Liver (tissue), 8 donors: ENCODE measurements at regions not wholly inside any gene's neighbourhood (a gene's known extent, or its start where the extent isn't known, plus 50 kb on each side); places are given as distances from the start of the nearest gene placed in this dataset.

Experiments
- DNase-seq: peaks from one replicate; pipeline ENCODE4 v3.0.0-alpha.2; 2017; ENCODE audit warnings: low spot score
- H3K27ac ChIP-seq, 2 donors: one replicate each; pipeline ENCODE4 v1.7.0; 2013; ENCODE audit warnings: inconsistent platforms in 2 of 2, low read length in 2 of 2, control low read depth in 1 of 2, low read depth in 1 of 2, mild to moderate bottlenecking in 1 of 2
- H3K27me3 ChIP-seq, 4 donors: one replicate each; pipeline versions ENCODE4 v1.6.1 to v1.7.0; 2013; ENCODE audit warnings: low read length in 3 of 4, inconsistent platforms in 1 of 4, mild to moderate bottlenecking in 1 of 4, moderate library complexity in 1 of 4; ENCODE audit not compliant: control insufficient read depth in 4 of 4, insufficient read depth in 4 of 4
- H3K36me3 ChIP-seq, 4 donors: one replicate each; pipeline versions ENCODE4 v1.6.1 to v1.7.0; 2013; ENCODE audit warnings: low read length in 3 of 4, mild to moderate bottlenecking in 3 of 4, low read depth in 1 of 4, moderate library complexity in 1 of 4; ENCODE audit not compliant: control insufficient read depth in 4 of 4, insufficient read depth in 3 of 4
- H3K4me1 ChIP-seq, 4 donors: one replicate each; pipeline versions ENCODE4 v1.6.1 to v1.7.0; 2013; ENCODE audit warnings: low read length in 3 of 4, mild to moderate bottlenecking in 3 of 4, moderate library complexity in 1 of 4; ENCODE audit not compliant: control insufficient read depth in 4 of 4, insufficient read depth in 4 of 4
- H3K4me3 ChIP-seq, 3 donors: one replicate each; pipeline versions ENCODE4 v1.6.1 to v1.7.0; 2013; ENCODE audit warnings: low read length in 3 of 3, control low read depth in 1 of 3, low read depth in 1 of 3, mild to moderate bottlenecking in 1 of 3
- H3K9ac ChIP-seq, 2 donors: one replicate each; pipeline ENCODE4 v1.7.0; 2013; ENCODE audit warnings: low read length in 2 of 2, mild to moderate bottlenecking in 2 of 2, moderate library complexity in 2 of 2, control low read depth in 1 of 2, low read depth in 1 of 2
- H3K9me3 ChIP-seq, 4 donors: one replicate each; pipeline versions ENCODE4 v1.6.1 to v1.7.0; 2013; ENCODE audit warnings: low read length in 3 of 4; ENCODE audit not compliant: control insufficient read depth in 4 of 4
- EGR1 ChIP-seq, 2 donors: IDR thresholded peaks; 2 replicates each; pipeline ENCODE4 v1.6.1; 2016 to 2018; ENCODE audit warnings: antibody characterized with exemption in 2 of 2, low read depth in 2 of 2
- FOXA1 ChIP-seq: IDR thresholded peaks from 2 replicates; pipeline ENCODE4 v1.6.1; 2016; ENCODE audit warnings: antibody characterized with exemption
- HNF4A ChIP-seq, 2 donors: conservative IDR thresholded peaks; 2 replicates each; pipeline ENCODE4 v1.6.1; 2016; ENCODE audit warnings: antibody characterized with exemption in 2 of 2, mild to moderate bottlenecking in 2 of 2
- HNF4G ChIP-seq: IDR thresholded peaks from 2 replicates; pipeline ENCODE4 v1.6.1; 2016; ENCODE audit warnings: antibody characterized with exemption
- NR2F2 ChIP-seq: IDR thresholded peaks from 2 replicates; pipeline ENCODE4 v1.6.1; 2016; ENCODE audit warnings: antibody characterized with exemption
- RXRA ChIP-seq, 2 donors: IDR thresholded peaks; 2 replicates each; pipeline ENCODE4 v1.6.1; 2017 to 2018; ENCODE audit warnings: antibody characterized with exemption in 2 of 2, mild to moderate bottlenecking in 1 of 2
- SP1 ChIP-seq: IDR thresholded peaks from 2 replicates; pipeline ENCODE4 v1.6.1; 2018; ENCODE audit warnings: antibody characterized with exemption, mild to moderate bottlenecking
- WGBS: extraction: QIAGEN DNeasy Blood & Tissue Kit; methylation state at CpG from one replicate; pipeline ENCODE4 v1.1.7; 2013; 5-methylcytosine and 5-hydroxymethylcytosine counted together
- TF ChIP-seq, protein P1 (sequence below): IDR thresholded peaks from 2 replicates; pipeline ENCODE4 v1.6.1; 2016; ENCODE audit warnings: antibody characterized with exemption
- TF ChIP-seq, protein P2 (sequence below): IDR thresholded peaks from 2 replicates; pipeline ENCODE4 v1.6.1; 2016; ENCODE audit warnings: antibody characterized with exemption
- TF ChIP-seq, protein P3 (sequence below): IDR thresholded peaks from 2 replicates; pipeline ENCODE4 v1.6.1; 2016; ENCODE audit warnings: antibody characterized with exemption
- TF ChIP-seq, protein P4 (sequence below): fragments of 150-350 bp; IDR thresholded peaks from 2 replicates; pipeline ENCODE4 v1.5.1; 2017; ENCODE audit warnings: improper control_type of control experiment, low read depth, low read length; ENCODE audit not compliant: missing input control
- donor health status: healthy.
- donor health status: healthy.
- donor health status: healthy.
- donor health status: healthy.
- donor health status: healthy.

DNA sequence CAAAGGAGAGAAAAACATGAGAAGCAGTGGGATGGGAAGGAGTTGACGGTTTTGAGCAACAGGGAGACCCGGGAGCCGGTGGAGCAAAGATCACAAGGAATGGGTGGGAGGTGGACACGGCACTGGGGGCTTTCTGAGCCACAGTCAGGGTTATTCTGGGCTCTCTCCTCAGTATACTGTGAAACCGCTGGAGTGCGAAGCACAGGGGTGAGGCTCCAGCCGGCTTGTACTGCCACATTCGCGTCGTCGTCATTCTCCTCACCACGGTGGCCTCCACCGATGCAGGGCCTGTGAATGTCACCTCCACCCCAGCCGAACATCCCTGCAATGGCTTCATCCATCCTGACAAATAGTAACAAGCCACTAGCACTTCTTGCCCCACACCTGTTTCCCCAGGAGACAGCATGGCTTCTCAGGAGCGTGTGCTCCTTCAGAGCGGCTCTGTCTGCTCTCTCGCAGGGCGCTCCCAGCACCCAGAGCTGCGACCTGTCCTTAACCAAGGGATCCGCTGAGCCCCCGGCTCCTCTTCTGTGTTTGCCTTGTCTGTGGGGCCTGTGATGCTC lies 1165.3 kb downstream of the TBC1D22A start:
- TF ChIP-seq, protein P1, sequence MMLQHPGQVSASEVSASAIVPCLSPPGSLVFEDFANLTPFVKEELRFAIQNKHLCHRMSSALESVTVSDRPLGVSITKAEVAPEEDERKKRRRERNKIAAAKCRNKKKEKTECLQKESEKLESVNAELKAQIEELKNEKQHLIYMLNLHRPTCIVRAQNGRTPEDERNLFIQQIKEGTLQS = no peak
- TF ChIP-seq NR2F2 (no peak), FOXA1 (no peak), HNF4A (conservative IDR thresholded peaks at IDR 0.05) (no peak), EGR1 (IDR thresholded peaks at IDR 0.05; ENCODE audit: low read depth in 2 of 2) (no peak)
- Histone ChIP-seq H3K27ac (no peak overlapping the region), H3K36me3 (no peaks in the 10 kb centered on the region), H3K9me3 (peaks cover 0 to 4% (median 1%) of the 10 kb centered on the region in 4 donors), H3K27me3 (peaks cover 0 to 4% (median 0%) of the 10 kb centered on the region in 4 donors), H3K4me3 (no peak overlapping the region), H3K9ac (no peak overlapping the region), H3K4me1 (no peaks in the 10 kb centered on the region)
- WGBS = 88% methylated on average over 21 of the region's 21 CpGs
- no peak for DNase-seq

DNA sequence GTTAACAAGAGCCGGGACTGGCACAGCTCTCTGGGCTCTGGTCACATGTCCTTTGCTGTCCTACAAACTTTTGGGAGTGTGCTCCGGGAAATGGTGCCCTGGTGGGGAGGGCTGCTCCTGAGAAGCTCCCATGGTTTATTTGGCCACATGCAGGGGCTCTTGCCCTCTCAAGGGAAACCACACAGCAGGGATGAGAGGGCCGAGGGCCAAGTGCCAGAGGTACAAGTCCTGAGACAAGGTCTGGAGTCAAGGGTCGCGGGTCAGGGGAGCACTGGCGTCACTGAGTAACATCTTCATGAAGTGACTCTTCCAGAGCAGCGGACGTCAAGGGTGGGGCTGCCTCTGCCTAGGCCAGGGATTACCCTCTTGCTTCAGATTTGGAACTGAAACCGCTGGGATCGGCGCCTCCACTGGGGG lies 1160.6 kb downstream of the TBC1D22A start:
- DNase-seq = no peak
- WGBS = 80% methylated on average over 11 of the region's 11 CpGs
- Histone ChIP-seq H3K27ac (no peak overlapping the region), H3K4me1 (no peaks in the 10 kb centered on the region), H3K36me3 (no peaks in the 10 kb centered on the region), H3K9ac (no peak overlapping the region), H3K9me3 (peaks cover 0 to 4% (median 1%) of the 10 kb centered on the region in 4 donors), H3K4me3 (no peak overlapping the region), H3K27me3 (peaks cover 0 to 2% (median 0%) of the 10 kb centered on the region in 4 donors)
- TF ChIP-seq, protein P2, sequence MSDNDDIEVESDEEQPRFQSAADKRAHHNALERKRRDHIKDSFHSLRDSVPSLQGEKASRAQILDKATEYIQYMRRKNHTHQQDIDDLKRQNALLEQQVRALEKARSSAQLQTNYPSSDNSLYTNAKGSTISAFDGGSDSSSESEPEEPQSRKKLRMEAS = no peak
- no peak for TF ChIP-seq FOXA1
- TF ChIP-seq HNF4A (conservative IDR thresholded peaks at IDR 0.05) = no peak
- TF ChIP-seq HNF4G = no peak
- TF ChIP-seq SP1 = no peak
- TF ChIP-seq, protein P3, sequence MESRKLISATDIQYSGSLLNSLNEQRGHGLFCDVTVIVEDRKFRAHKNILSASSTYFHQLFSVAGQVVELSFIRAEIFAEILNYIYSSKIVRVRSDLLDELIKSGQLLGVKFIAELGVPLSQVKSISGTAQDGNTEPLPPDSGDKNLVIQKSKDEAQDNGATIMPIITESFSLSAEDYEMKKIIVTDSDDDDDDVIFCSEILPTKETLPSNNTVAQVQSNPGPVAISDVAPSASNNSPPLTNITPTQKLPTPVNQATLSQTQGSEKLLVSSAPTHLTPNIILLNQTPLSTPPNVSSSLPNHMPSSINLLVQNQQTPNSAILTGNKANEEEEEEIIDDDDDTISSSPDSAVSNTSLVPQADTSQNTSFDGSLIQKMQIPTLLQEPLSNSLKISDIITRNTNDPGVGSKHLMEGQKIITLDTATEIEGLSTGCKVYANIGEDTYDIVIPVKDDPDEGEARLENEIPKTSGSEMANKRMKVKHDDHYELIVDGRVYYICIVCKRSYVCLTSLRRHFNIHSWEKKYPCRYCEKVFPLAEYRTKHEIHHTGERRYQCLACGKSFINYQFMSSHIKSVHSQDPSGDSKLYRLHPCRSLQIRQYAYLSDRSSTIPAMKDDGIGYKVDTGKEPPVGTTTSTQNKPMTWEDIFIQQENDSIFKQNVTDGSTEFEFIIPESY = no peak
- TF ChIP-seq, protein P4, sequence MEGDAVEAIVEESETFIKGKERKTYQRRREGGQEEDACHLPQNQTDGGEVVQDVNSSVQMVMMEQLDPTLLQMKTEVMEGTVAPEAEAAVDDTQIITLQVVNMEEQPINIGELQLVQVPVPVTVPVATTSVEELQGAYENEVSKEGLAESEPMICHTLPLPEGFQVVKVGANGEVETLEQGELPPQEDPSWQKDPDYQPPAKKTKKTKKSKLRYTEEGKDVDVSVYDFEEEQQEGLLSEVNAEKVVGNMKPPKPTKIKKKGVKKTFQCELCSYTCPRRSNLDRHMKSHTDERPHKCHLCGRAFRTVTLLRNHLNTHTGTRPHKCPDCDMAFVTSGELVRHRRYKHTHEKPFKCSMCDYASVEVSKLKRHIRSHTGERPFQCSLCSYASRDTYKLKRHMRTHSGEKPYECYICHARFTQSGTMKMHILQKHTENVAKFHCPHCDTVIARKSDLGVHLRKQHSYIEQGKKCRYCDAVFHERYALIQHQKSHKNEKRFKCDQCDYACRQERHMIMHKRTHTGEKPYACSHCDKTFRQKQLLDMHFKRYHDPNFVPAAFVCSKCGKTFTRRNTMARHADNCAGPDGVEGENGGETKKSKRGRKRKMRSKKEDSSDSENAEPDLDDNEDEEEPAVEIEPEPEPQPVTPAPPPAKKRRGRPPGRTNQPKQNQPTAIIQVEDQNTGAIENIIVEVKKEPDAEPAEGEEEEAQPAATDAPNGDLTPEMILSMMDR = no peak
- TF ChIP-seq RXRA (IDR thresholded peaks at IDR 0.05) = no peak

DNA sequence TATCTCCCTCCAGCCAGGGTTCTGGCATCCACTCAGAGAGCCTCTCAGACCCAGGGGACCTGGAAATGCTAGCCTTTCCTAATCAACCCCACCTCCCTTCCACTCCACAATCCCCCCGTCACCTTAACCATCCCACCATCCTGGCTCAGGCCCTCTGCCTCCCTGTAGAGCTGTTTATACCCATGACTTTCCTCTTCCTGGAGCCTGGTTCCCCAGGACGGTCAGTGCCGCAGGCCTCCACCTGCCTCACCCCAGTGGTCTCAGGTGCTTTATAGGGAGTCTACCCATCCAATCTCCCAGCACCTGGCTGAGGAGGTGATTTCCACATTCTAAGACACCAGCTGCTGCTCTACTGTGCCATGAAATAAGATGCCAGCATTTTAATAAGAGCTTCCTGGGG lies 1159.5 kb downstream of the TBC1D22A start:
- 93% methylated on average over 3 of the region's 3 CpGs for WGBS
- no peak for DNase-seq
- TF ChIP-seq, protein P1 = no peak

More for the DNA sequence above, 1159.5 kb downstream of the TBC1D22A start:
- Histone ChIP-seq H3K4me3 (no peak overlapping the region), H3K9me3 (peaks cover 0 to 4% (median 1%) of the 10 kb centered on the region in 4 donors), H3K27ac (no peak overlapping the region), H3K27me3 (peaks cover 0 to 3% (median 0%) of the 10 kb centered on the region in 4 donors), H3K9ac (no peak overlapping the region), H3K4me1 (no peaks in the 10 kb centered on the region), H3K36me3 (no peaks in the 10 kb centered on the region)
